ENCODE measurements at regions not wholly inside any gene's neighbourhood (a gene's known extent, or its start where the extent isn't known, plus 50 kb on each side); places are given as distances from the start of the nearest gene placed in this dataset.

GRCh38 chr6:149138089-149138488, 179.4 kb upstream of the TAB2 start:
- TF ChIP-seq CTCF (IDR thresholded peaks at IDR 0.05; ENCODE audit: insufficient read depth, low read length, poor library complexity, severe bottlenecking) (no peak), EZH2phosphoT487 (conservative IDR thresholded peaks at IDR 0.05; ENCODE audit: low read length) (no peak)

All from SU-DHL-6 (cell line).